ENCODE measurements at regions not wholly inside any gene's neighbourhood (a gene's known extent, or its start where the extent isn't known, plus 50 kb on each side); places are given as distances from the start of the nearest gene placed in this dataset.
A peak's percentile ranks its signal among the peaks of the same experiment; 100 is the strongest.

DNA sequence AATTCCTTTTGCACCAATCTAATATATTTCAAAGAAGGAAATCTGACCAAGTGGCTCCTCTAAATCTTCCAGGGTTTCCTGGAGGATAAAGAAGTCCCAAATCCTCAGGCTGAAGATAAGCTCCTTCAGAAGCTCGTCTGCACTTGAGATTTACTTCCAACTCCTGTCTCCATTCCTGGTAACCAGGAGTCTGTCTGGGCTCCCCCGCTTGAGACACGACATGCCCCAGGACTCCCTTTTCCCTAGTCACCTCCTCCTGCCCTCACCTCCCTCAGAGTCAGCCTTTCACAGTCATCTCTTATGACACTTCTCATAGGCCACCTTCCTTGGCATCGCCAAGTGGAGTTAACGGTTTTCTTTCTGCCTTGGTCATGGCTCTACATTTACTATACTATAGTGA, 103.4 kb upstream of the NEDD9 start:
- Histone ChIP-seq H3K4me3 (no peak overlapping the region), H3K27me3 (no peaks in the 10 kb centered on the region), H3K27ac (no peak overlapping the region), H3K36me3 (no peaks in the 10 kb centered on the region), H3K4me1 (peaks cover 5% of the 10 kb centered on the region), H3K9me3 (no peaks in the 10 kb centered on the region)
- WGBS, result 93% methylated on average over 5 of the region's 5 CpGs
- DNase-seq (ENCODE audit: low spot score in 2 of 2), result no peak
- TF ChIP-seq, protein P1, sequence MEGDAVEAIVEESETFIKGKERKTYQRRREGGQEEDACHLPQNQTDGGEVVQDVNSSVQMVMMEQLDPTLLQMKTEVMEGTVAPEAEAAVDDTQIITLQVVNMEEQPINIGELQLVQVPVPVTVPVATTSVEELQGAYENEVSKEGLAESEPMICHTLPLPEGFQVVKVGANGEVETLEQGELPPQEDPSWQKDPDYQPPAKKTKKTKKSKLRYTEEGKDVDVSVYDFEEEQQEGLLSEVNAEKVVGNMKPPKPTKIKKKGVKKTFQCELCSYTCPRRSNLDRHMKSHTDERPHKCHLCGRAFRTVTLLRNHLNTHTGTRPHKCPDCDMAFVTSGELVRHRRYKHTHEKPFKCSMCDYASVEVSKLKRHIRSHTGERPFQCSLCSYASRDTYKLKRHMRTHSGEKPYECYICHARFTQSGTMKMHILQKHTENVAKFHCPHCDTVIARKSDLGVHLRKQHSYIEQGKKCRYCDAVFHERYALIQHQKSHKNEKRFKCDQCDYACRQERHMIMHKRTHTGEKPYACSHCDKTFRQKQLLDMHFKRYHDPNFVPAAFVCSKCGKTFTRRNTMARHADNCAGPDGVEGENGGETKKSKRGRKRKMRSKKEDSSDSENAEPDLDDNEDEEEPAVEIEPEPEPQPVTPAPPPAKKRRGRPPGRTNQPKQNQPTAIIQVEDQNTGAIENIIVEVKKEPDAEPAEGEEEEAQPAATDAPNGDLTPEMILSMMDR (IDR thresholded peaks at IDR 0.05), result no peak
- TF ChIP-seq EP300 (IDR thresholded peaks at IDR 0.05) (no peak), POLR2AphosphoS5 (IDR thresholded peaks at IDR 0.05) (no peak), POLR2A (IDR thresholded peaks at IDR 0.05) (no peak)

DNA sequence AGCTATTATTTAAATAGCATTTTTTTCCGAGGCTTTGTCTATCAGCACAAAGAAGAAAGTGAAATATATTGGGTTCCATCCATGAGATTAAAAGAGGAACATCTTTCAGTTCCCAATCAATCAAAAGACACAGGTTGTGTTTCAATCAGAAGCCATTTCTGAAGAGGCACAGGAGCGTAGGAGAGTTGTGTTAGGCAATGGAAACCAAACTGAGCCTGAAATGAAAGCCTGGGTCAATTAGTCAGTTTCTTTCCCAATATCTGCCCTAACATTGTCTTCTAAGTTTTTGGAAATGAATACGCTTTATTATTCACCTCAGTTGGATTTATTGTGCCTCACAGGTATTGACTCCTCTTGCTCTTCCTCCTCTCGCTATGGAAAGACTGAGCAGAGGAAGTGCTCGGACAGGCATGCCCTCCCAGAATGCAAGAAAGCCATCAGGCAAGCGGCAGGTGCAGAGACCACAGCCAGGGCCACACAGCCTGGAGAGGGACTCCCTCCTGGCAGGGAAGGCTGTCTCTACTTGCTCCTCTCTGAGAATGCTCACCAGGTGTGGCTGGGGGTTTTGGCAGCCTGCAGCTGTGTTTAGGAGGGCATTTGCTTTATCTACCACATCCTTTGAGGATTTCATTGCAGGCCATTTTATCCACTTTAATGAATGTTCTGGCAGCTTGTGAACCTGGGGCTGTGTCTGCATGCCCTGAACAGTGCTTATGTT, 100.8 kb upstream of the NEDD9 start:
- WGBS, result 79% methylated on average over 6 of the region's 6 CpGs
- Histone ChIP-seq H3K4me3 (no peak overlapping the region), H3K9me3 (no peaks in the 10 kb centered on the region), H3K36me3 (no peaks in the 10 kb centered on the region), H3K27me3 (no peaks in the 10 kb centered on the region), H3K27ac (no peak overlapping the region), H3K4me1 (peaks cover 9% of the 10 kb centered on the region)
- no peak for DNase-seq (ENCODE audit: low spot score in 2 of 2)
- TF ChIP-seq POLR2A (IDR thresholded peaks at IDR 0.05) (no peak), EP300 (IDR thresholded peaks at IDR 0.05) (no peak), POLR2AphosphoS5 (IDR thresholded peaks at IDR 0.05) (no peak)
- TF ChIP-seq, protein P1 (IDR thresholded peaks at IDR 0.05), result no peak

DNA sequence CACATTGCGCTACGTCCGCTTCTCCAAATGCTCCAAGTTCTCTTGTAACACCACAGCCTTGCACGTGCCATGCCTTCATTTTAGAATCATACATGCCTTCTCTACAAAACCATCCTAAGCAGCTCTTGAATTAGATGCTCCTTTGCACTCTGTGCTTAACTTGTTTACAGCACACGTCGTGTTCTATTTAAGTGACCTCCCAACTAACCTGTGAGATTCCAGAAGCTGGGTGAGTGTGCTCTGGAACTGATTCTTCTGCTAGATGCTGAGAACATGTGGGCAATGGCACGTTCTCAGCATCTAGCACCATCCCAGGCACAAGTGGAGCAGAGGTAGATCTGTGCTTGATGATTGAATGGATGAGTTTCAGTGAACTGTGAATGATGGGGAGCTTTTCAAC, 100.0 kb upstream of the NEDD9 start:
- TF ChIP-seq POLR2AphosphoS5 (IDR thresholded peaks at IDR 0.05), result no peak
- TF ChIP-seq, protein P1 (IDR thresholded peaks at IDR 0.05), result no peak
- no peak for TF ChIP-seq EP300 (IDR thresholded peaks at IDR 0.05)
- TF ChIP-seq POLR2A (IDR thresholded peaks at IDR 0.05), result no peak
- Histone ChIP-seq H3K4me3 (no peak overlapping the region), H3K4me1 (peaks cover 9% of the 10 kb centered on the region), H3K36me3 (no peaks in the 10 kb centered on the region), H3K27me3 (no peaks in the 10 kb centered on the region), H3K27ac (no peak overlapping the region), H3K9me3 (no peaks in the 10 kb centered on the region)
- WGBS, result 97% methylated on average over 7 of the region's 7 CpGs
- DNase-seq (ENCODE audit: low spot score in 2 of 2), result no peak

DNA sequence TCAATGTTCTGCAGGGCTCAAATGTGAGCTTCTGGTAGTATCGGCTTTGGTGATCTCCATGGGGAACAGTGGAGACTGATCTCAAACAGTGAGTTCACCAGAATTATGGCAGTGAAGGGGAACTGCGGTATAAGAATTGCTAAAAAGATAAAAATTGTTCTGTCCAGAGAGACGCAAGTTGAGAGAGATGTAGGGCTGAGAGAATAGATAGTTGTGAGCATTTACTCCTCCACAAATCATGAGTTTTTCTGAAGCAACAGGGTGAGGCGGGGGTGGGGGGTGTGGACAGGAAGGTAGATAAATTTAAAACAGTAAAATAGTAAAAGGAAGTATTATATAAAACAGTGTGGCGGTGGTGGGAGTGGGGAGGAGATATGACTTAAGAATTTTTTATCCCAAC, 98.6 kb upstream of the NEDD9 start:
- DNase-seq (ENCODE audit: low spot score in 2 of 2), result no peak
- Histone ChIP-seq H3K9me3 (no peaks in the 10 kb centered on the region), H3K4me3 (no peak overlapping the region), H3K36me3 (no peaks in the 10 kb centered on the region), H3K4me1 (peaks cover 9% of the 10 kb centered on the region), H3K27me3 (no peaks in the 10 kb centered on the region), H3K27ac (no peak overlapping the region)
- WGBS, result 84% methylated on average over 5 of the region's 5 CpGs
- no peak for TF ChIP-seq POLR2A (IDR thresholded peaks at IDR 0.05)
- no peak for TF ChIP-seq EP300 (IDR thresholded peaks at IDR 0.05)
- TF ChIP-seq, protein P1 (IDR thresholded peaks at IDR 0.05), result no peak
- TF ChIP-seq POLR2AphosphoS5 (IDR thresholded peaks at IDR 0.05), result no peak

DNA sequence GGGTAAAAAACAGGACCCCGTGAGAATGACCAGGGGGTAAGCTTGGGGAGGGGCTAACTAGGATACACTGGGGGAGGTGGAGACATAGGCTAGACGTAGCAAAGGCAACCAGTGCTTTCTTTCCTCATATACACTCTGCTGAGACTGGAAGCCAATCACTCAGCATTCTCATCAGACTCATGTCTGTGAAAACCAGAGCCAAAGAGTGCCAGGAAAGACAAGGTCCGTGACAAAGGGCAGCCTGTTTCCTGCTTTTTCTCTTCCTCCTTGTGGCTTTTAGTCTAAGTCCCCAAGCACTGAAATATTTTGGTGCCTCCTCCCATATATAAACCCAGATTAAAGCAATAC, 97.9 kb upstream of the NEDD9 start:
- Histone ChIP-seq H3K4me3 (no peak overlapping the region), H3K9me3 (no peaks in the 10 kb centered on the region), H3K27ac (peak overlapping the region; percentile 4), H3K27me3 (no peaks in the 10 kb centered on the region), H3K4me1 (peaks cover 9% of the 10 kb centered on the region), H3K36me3 (no peaks in the 10 kb centered on the region)
- no peak for DNase-seq (ENCODE audit: low spot score in 2 of 2)
- TF ChIP-seq EP300 (IDR thresholded peaks at IDR 0.05) (no peak), POLR2AphosphoS5 (IDR thresholded peaks at IDR 0.05) (no peak), POLR2A (IDR thresholded peaks at IDR 0.05) (no peak)
- TF ChIP-seq, protein P1 (IDR thresholded peaks at IDR 0.05), result no peak
- 48% methylated on average over 3 of the region's 3 CpGs for WGBS
